H1 (cell line): ENCODE measurements at regions not wholly inside any gene's neighbourhood (a gene's known extent, or its start where the extent isn't known, plus 50 kb on each side); places are given as distances from the start of the nearest gene placed in this dataset.

Experiments
- CTCF ChIA-PET: fragments of 300-600 bp; sonication (Branson Sonifier 250); formaldehyde crosslinking; loops from one replicate; lab custom pipeline; 2021; ENCODE audit not compliant: partially characterized antibody; lab: Charles Lee
- POLR2A ChIA-PET: fragments of 300-600 bp; sonication (Branson Sonifier 250); formaldehyde crosslinking; loops from one replicate; lab custom pipeline; 2021; ENCODE audit warnings: inconsistent platforms; ENCODE audit not compliant: partially characterized antibody; lab: Charles Lee
- DNase-seq, 2 experiments: peaks; one replicate each; pipeline versions ENCODE4 v3.0.0 to v3.0.0-alpha.2; 2010 to 2022; ENCODE audit warnings: low spot score in 2 of 2, low read depth in 1 of 2, mixed read lengths in 1 of 2
- FAIRE-seq: peaks from 2 replicates; lab custom pipeline; 2011; peaks lifted over from hg19 to GRCh38; lab: Jason Lieb, UNC
- H2AFZ ChIP-seq: 2 replicates; pipeline ENCODE4 v1.8.1; 2012; ENCODE audit warnings: low read length, inconsistent platforms
- H2AK5ac ChIP-seq: 2 replicates; pipeline ENCODE4 v1.6.1; 2013; ENCODE audit warnings: low read depth, low read length
- H2BK120ac ChIP-seq: replicated peaks from 2 replicates; pipeline ENCODE3; 2013; ENCODE audit warnings: low read depth, low read length, inconsistent platforms
- H2BK12ac ChIP-seq: 2 replicates; pipeline ENCODE4 v1.6.1; 2013; ENCODE audit warnings: low read depth, low read length
- H2BK15ac ChIP-seq: 2 replicates; pipeline ENCODE4 v1.6.1; 2013; ENCODE audit warnings: low read length
- H2BK20ac ChIP-seq: 2 replicates; pipeline ENCODE4 v1.6.1; 2013; ENCODE audit warnings: low read length
- H2BK5ac ChIP-seq: 2 replicates; pipeline ENCODE4 v1.6.1; 2013; ENCODE audit warnings: low read depth, low read length
- H3K14ac ChIP-seq: 2 replicates; pipeline ENCODE4 v1.6.1; 2013; ENCODE audit warnings: inconsistent platforms; ENCODE audit not compliant: insufficient read length
- H3K18ac ChIP-seq: 2 replicates; pipeline ENCODE4 v1.6.1; 2013; ENCODE audit warnings: low read length; ENCODE audit errors: extremely low read depth
- H3K23ac ChIP-seq: 2 replicates; pipeline ENCODE4 v1.6.1; 2013; ENCODE audit warnings: inconsistent platforms; ENCODE audit not compliant: insufficient read length
- H3K23me2 ChIP-seq: 2 replicates; pipeline ENCODE4 v1.6.1; 2013; ENCODE audit warnings: low read depth, low read length
- H3K27ac ChIP-seq: 2 replicates; pipeline ENCODE4 v1.6.1; 2011; ENCODE audit warnings: low read depth, low read length, inconsistent platforms
- H3K27me3 ChIP-seq, 4 experiments: replicated peaks in 1 of 4; 1 replicate in 1 of 4; 2 replicates in 3 of 4; pipeline versions ENCODE4 v1.6.1 to v1.8.1; 2011 to 2013; ENCODE audit warnings: low read length in 3 of 4, mild to moderate bottlenecking in 3 of 4, inconsistent platforms in 2 of 4, mixed read lengths in 2 of 4, moderate library complexity in 1 of 4; ENCODE audit not compliant: control insufficient read depth in 3 of 4, insufficient read depth in 3 of 4; ENCODE audit errors: extremely low read depth in 1 of 4
- H3K36me3 ChIP-seq, 4 experiments: 2 replicates each; pipeline versions ENCODE4 v1.6.1 to v1.8.1; 2011 to 2013; ENCODE audit warnings: mild to moderate bottlenecking in 4 of 4, low read length in 3 of 4, moderate library complexity in 2 of 4, control low read depth in 1 of 4, inconsistent platforms in 1 of 4; ENCODE audit not compliant: insufficient read depth in 4 of 4, control insufficient read depth in 2 of 4
- H3K4ac ChIP-seq: replicated peaks from 2 replicates; pipeline ENCODE3; 2013; ENCODE audit warnings: low read length, low read depth, mixed read lengths, inconsistent platforms; ENCODE audit not compliant: insufficient read length
- H3K4me1 ChIP-seq, 4 experiments: replicated peaks in 1 of 4; 1 replicate in 1 of 4; 2 replicates in 3 of 4; pipeline versions ENCODE4 v1.6.1 to v1.8.1; 2011 to 2013; ENCODE audit warnings: low read length in 3 of 4, inconsistent platforms in 2 of 4, mixed read lengths in 1 of 4; ENCODE audit not compliant: insufficient read depth in 4 of 4, control insufficient read depth in 3 of 4
- H3K4me2 ChIP-seq, 2 experiments: 2 replicates each; pipeline versions ENCODE4 v1.6.1 to v1.8.1; 2011 to 2013; ENCODE audit warnings: low read depth in 2 of 2, low read length in 2 of 2, control low read depth in 1 of 2, inconsistent platforms in 1 of 2, mild to moderate bottlenecking in 1 of 2; ENCODE audit not compliant: insufficient read depth in 1 of 2
- H3K4me3 ChIP-seq, 4 experiments: fragments of 200-600, 300-600 bp in 1 of 4; sonication (generic), shearing (Covaris generic), sonication (Bioruptor Twin) in 1 of 4; 2 replicates each; pipeline versions ENCODE4 v1.5.1 to v1.8.1; 2011 to 2016; ENCODE audit warnings: low read length in 4 of 4, low read depth in 3 of 4, control low read depth in 2 of 4, inconsistent platforms in 2 of 4, mild to moderate bottlenecking in 2 of 4, mixed read lengths in 1 of 4, moderate library complexity in 1 of 4; ENCODE audit not compliant: insufficient read depth in 2 of 4; ENCODE audit errors: extremely low read depth in 1 of 4
- H3K56ac ChIP-seq: replicated peaks from 2 replicates; pipeline ENCODE3; 2013; ENCODE audit warnings: low read depth, mild to moderate bottlenecking, mixed read lengths, low read length, inconsistent platforms; ENCODE audit not compliant: insufficient read length
- H3K79me1 ChIP-seq: 2 replicates; pipeline ENCODE4 v1.6.1; 2013; ENCODE audit warnings: low read depth, low read length, control low read depth
- H3K79me2 ChIP-seq, 2 experiments: 2 replicates each; pipeline versions ENCODE4 v1.6.1 to v1.8.1; 2012 to 2013; ENCODE audit warnings: low read length in 2 of 2, mild to moderate bottlenecking in 2 of 2, inconsistent platforms in 1 of 2; ENCODE audit not compliant: insufficient read depth in 2 of 2, control insufficient read depth in 1 of 2
- H3K9ac ChIP-seq, 4 experiments: replicated peaks in 1 of 4; 1 replicate in 1 of 4; 2 replicates in 3 of 4; pipeline versions ENCODE4 v1.6.1 to v1.8.1; 2011 to 2013; ENCODE audit warnings: low read depth in 3 of 4, low read length in 3 of 4, control low read depth in 2 of 4, mild to moderate bottlenecking in 2 of 4, moderate library complexity in 2 of 4, inconsistent platforms in 1 of 4; ENCODE audit errors: extremely low read depth in 1 of 4
- H3K9me3 ChIP-seq, 2 experiments: 2 replicates each; pipeline versions ENCODE4 v1.6.1 to v1.8.1; 2012 to 2013; ENCODE audit warnings: mild to moderate bottlenecking in 2 of 2, moderate library complexity in 2 of 2, control low read depth in 1 of 2, inconsistent platforms in 1 of 2, low read depth in 1 of 2, low read length in 1 of 2, mixed read lengths in 1 of 2; ENCODE audit not compliant: insufficient read depth in 2 of 2
- H4K20me1 ChIP-seq, 2 experiments: replicated peaks in 1 of 2; 2 replicates each; pipeline versions ENCODE3 to v1.8.1; 2011 to 2013; ENCODE audit warnings: inconsistent platforms in 2 of 2, low read length in 2 of 2, mild to moderate bottlenecking in 1 of 2; ENCODE audit not compliant: insufficient read depth in 2 of 2, control insufficient read depth in 1 of 2
- H4K5ac ChIP-seq: 2 replicates; pipeline ENCODE4 v1.6.1; 2013; ENCODE audit warnings: low read length, low read depth, mixed read lengths, inconsistent platforms; ENCODE audit not compliant: insufficient read length
- H4K8ac ChIP-seq: 2 replicates; pipeline ENCODE4 v1.8.0; 2013; ENCODE audit warnings: mild to moderate bottlenecking, moderate library complexity, low read length, inconsistent platforms; ENCODE audit not compliant: insufficient read depth; ENCODE audit errors: extremely low read depth
- H4K91ac ChIP-seq: replicated peaks from 2 replicates; pipeline ENCODE3; 2013; ENCODE audit warnings: low read length, mixed read lengths, inconsistent platforms; ENCODE audit not compliant: insufficient read length
- CREB1 ChIP-seq: IDR thresholded peaks from 2 replicates; pipeline ENCODE4 v1.6.1; 2012; ENCODE audit warnings: inconsistent platforms
- EGR1 ChIP-seq: IDR thresholded peaks from 2 replicates; pipeline ENCODE4 v1.6.1; 2011; ENCODE audit warnings: low read depth, low read length, borderline replicate concordance
- FOSL1 ChIP-seq: IDR thresholded peaks from 2 replicates; pipeline ENCODE4 v1.6.1; 2011; ENCODE audit warnings: mild to moderate bottlenecking, low read depth, low read length, moderate library complexity; ENCODE audit not compliant: insufficient read depth
- JUND ChIP-seq: IDR thresholded peaks from 2 replicates; pipeline ENCODE4 v1.6.1; 2011; ENCODE audit warnings: mild to moderate bottlenecking, improper control_type of control experiment, low read length
- KDM4A ChIP-seq: IDR thresholded peaks from one replicate; pipeline ENCODE4 v1.7.1; 2012; ENCODE audit warnings: low read depth, mild to moderate bottlenecking, moderate library complexity, low read length, inconsistent platforms; ENCODE audit not compliant: severe bottlenecking
- RFX5 ChIP-seq: IDR thresholded peaks from 2 replicates; pipeline ENCODE4 v1.6.1; 2011; ENCODE audit warnings: low read depth, low read length, improper control_type of control experiment, borderline replicate concordance
- SIX5 ChIP-seq: IDR thresholded peaks from 2 replicates; pipeline ENCODE4 v1.6.1; 2011; ENCODE audit warnings: mild to moderate bottlenecking, low read depth, low read length
- SP1 ChIP-seq: IDR thresholded peaks from 2 replicates; pipeline ENCODE4 v1.6.1; 2011; ENCODE audit warnings: low read depth, low read length
- TAF7 ChIP-seq: optimal IDR thresholded peaks from 2 replicates; pipeline ENCODE3; 2011; ENCODE audit warnings: low read depth, mild to moderate bottlenecking, inconsistent platforms, low read length, moderate library complexity, borderline replicate concordance
- TCF12 ChIP-seq: IDR thresholded peaks from 2 replicates; pipeline ENCODE4 v1.6.1; 2011; ENCODE audit warnings: low read depth, mild to moderate bottlenecking, low read length
- YY1 ChIP-seq: IDR thresholded peaks from 2 replicates; pipeline ENCODE4 v1.6.1; 2011; ENCODE audit warnings: low read depth, mild to moderate bottlenecking, low read length
- WGBS, 2 experiments: shearing (Covaris generic) in 1 of 2; methylation state at CpG; one replicate each; pipeline versions ENCODE4 v1.1.6 to v1.1.7; 2013 to 2015; ENCODE audit warnings: low lambda C conversion rate in 2 of 2, mixed read lengths in 2 of 2, inconsistent platforms in 1 of 2, low coverage in 1 of 2, missing lambda C conversion rate in 1 of 2; ENCODE audit not compliant: insufficient replicate concordance in 2 of 2, insufficient coverage in 1 of 2, insufficient read length in 1 of 2; ENCODE audit errors: extremely low coverage in 1 of 2, missing lambda C conversion rate in 1 of 2; 5-methylcytosine and 5-hydroxymethylcytosine counted together
- TF ChIP-seq, protein P1 (sequence below), 3 experiments: IDR thresholded peaks; 1 replicate in 2 of 3; 2 replicates in 1 of 3; pipeline versions ENCODE4 v1.5.1 to v1.6.1; 2011; ENCODE audit warnings: low read length in 3 of 3, mild to moderate bottlenecking in 3 of 3, inconsistent platforms in 2 of 3, low read depth in 1 of 3, moderate library complexity in 1 of 3; ENCODE audit not compliant: insufficient read depth in 1 of 3; ENCODE audit errors: control extremely low read depth in 1 of 3

DNA sequence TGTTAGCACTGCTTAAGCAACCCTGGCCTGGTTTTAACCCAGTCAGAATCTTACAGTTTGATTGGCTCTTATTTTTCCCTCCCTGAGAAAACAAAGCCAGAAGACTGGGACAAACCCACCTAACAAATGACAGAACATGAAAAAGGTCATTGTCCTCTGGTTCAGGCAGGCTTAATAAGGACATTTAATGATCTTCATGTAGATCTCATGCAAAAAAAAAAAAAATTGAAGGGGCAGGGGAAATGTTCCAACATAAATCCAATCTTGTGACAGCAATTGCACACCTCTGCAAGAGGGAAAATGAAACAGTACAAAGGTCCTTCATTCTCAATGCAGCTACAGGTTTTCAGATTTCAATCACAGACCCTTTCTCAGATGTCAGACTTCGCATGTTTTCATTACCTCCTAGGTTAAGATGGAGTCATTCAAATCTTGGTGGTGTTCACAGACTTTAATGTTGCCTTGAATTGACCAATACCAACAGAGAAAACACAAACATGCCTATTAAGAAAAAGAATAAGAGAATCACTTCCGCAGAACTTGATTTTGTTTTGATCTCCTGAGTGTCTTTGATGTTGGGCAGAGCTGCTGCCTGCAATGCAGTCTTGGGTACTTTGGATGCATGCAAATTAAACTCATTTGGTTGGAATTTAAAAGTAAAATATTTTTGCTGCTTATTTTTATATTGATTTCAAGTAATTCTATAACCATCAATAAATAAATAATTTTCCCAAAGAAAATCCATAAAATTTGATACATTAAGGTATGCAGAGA is 359.0 kb downstream of the BTG1 start:
- Histone ChIP-seq H3K27me3 (no peaks in the 10 kb centered on the region), H3K23ac (no peak overlapping the region), H2BK12ac (no peak overlapping the region), H3K27ac (no peak overlapping the region), H3K14ac (no peak overlapping the region), H2BK20ac (no peak overlapping the region), H3K9me3 (no peaks in the 10 kb centered on the region), H3K4ac (no peak overlapping the region), H3K79me2 (no peaks in the 10 kb centered on the region), H3K4me2 (no peak overlapping the region), H3K18ac (no peak overlapping the region), H2BK120ac (no peak overlapping the region), H3K23me2 (no peaks in the 10 kb centered on the region), H3K56ac (no peak overlapping the region), H2AFZ (peak overlapping the region; percentile 41; the same call in 1 of the 2 replicates), H4K5ac (no peak overlapping the region), H3K4me1 (peaks cover 0 to 2% (median 0%) of the 10 kb centered on the region in 4 experiments; a peak in 1 of 7 replicates), H3K79me1 (no peaks in the 10 kb centered on the region), H3K4me3 (no peak overlapping the region), H2BK15ac (no peak overlapping the region), H4K91ac (no peak overlapping the region), H3K9ac (no peak overlapping the region), H4K20me1 (no peaks in the 10 kb centered on the region), H2AK5ac (no peak overlapping the region), H3K36me3 (no peaks in the 10 kb centered on the region), H4K8ac (no peak overlapping the region), H2BK5ac (no peak overlapping the region)
- CTCF ChIA-PET, result interaction anchor here (1.4 kb wide), 1 partner anchor 24 kb away, joined by 6 read pairs; no protein-coding TSS in a partner anchor
- FAIRE-seq (no peak), DNase-seq (no peak)
- 93% methylated on average over 2 of the region's 2 CpGs; no CpG with 5 or more reads in 1 of the 2 experiments for WGBS, 2 experiments
- POLR2A ChIA-PET, result no interaction called here
- no peak for TF ChIP-seq TAF7
- no peak for TF ChIP-seq JUND
- TF ChIP-seq SIX5, result no peak
- TF ChIP-seq TCF12, result no peak
- TF ChIP-seq, protein P1, sequence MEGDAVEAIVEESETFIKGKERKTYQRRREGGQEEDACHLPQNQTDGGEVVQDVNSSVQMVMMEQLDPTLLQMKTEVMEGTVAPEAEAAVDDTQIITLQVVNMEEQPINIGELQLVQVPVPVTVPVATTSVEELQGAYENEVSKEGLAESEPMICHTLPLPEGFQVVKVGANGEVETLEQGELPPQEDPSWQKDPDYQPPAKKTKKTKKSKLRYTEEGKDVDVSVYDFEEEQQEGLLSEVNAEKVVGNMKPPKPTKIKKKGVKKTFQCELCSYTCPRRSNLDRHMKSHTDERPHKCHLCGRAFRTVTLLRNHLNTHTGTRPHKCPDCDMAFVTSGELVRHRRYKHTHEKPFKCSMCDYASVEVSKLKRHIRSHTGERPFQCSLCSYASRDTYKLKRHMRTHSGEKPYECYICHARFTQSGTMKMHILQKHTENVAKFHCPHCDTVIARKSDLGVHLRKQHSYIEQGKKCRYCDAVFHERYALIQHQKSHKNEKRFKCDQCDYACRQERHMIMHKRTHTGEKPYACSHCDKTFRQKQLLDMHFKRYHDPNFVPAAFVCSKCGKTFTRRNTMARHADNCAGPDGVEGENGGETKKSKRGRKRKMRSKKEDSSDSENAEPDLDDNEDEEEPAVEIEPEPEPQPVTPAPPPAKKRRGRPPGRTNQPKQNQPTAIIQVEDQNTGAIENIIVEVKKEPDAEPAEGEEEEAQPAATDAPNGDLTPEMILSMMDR (IDR thresholded peaks at IDR 0.05; ENCODE audit: control extremely low read depth in 1 of 3, insufficient read depth in 1 of 3, low read depth in 1 of 3, low read length in 3 of 3), result no peak
- TF ChIP-seq EGR1, result no peak
- no peak for TF ChIP-seq FOSL1
- no peak for TF ChIP-seq SP1
- TF ChIP-seq KDM4A, result no peak
- no peak for TF ChIP-seq RFX5
- no peak for TF ChIP-seq YY1
- TF ChIP-seq CREB1, result no peak
